Lower leg skin (tissue), 4 donors: ENCODE measurements at regions not wholly inside any gene's neighbourhood (a gene's known extent, or its start where the extent isn't known, plus 50 kb on each side); places are given as distances from the start of the nearest gene placed in this dataset.
A peak's percentile ranks its signal among the peaks of the same experiment; 100 is the strongest.

ENCODE experiments used
- DNase-seq, 2 donors: peaks; one replicate each; pipeline ENCODE4 v3.0.0-alpha.2; 2019; ENCODE audit warnings: low spot score in 2 of 2
- H3K4me3 ChIP-seq: fragments of 200-600 bp; sonication (generic); 2 replicates; pipeline ENCODE4 v1.5.1; 2017; ENCODE audit warnings: mild to moderate bottlenecking, low read depth; ENCODE audit not compliant: poor library complexity, severe bottlenecking
- POLR2A ChIP-seq, 2 donors: fragments of 450-650 bp; IDR thresholded peaks; one replicate each; pipeline ENCODE4 v1.6.1; 2016 to 2017; ENCODE audit warnings: antibody characterized with exemption in 2 of 2, mild to moderate bottlenecking in 1 of 2, moderate library complexity in 1 of 2
- WGBS, 2 donors: methylation state at CpG; one replicate each; pipeline ENCODE4 v1.1.5; 2018; 5-methylcytosine and 5-hydroxymethylcytosine counted together
- intact Hi-C: fragments of 100-400 bp; cut with DNase I; formaldehyde crosslinking; loops from one replicate; pipeline ENCODE4 v1.15.0; 2023; ENCODE audit warnings: low total_unique reads
- TF ChIP-seq, protein P1 (sequence below), 3 donors: fragments of 450-650 bp; IDR thresholded peaks; one replicate each; pipeline ENCODE4 v1.5.1; 2016; ENCODE audit warnings: antibody characterized with exemption in 3 of 3, mild to moderate bottlenecking in 3 of 3, moderate library complexity in 2 of 3

DNA sequence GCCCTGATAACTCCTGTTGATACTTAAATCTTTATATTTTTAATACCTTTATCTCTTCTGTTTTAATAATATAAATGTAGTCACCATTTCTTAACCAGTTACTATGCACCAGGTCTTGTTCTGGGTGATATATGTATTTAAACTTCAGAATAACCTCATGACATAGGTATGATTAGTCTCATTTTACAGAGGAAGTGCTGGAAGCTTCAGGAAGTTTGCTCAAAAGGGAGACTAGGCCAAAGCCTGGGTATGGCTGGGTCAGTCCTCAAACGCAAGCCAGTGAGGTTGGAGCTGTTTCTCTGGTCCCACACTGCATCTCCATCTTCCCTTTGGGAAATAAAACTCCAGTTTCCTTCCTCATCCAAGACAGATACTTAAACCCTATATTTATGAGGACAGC lies 204.7 kb upstream of the TANK start:
- 60 to 66% methylated on average over 1 of the region's 1 CpG for WGBS, 2 donors
- no peak for TF ChIP-seq POLR2A (IDR thresholded peaks at IDR 0.05)
- intact Hi-C loops: no loop called here
- no peak overlapping the region for H3K4me3 ChIP-seq
- DNase-seq: no peak

DNA sequence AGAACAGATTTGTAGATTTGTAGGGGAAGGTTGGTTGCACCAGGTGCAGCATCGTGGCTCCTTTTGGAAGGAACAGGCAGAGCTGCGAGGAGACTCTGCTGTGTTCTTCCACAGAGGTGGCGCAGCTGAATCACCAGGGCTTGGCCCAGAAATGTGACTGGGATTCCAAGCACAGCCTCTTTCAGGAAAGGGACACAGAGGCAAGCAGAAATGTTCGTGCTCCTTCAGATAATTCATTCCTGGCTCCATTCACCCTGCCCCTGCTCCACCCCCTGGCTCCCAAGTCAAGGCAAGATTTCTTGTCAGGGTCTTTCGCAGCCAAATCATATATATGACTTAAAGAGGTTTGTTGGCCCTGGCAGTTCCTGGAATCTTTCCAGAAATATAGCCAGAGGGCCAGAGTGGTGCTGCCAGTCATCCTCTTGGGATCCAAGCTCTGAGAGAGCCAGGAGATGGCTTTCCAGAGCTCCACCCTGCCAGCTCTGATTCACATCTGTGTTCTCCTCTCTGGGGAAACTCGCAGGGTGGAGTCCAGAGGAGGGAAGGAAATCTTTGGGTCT lies 203.9 kb upstream of the TANK start:
- TF ChIP-seq, protein P1, sequence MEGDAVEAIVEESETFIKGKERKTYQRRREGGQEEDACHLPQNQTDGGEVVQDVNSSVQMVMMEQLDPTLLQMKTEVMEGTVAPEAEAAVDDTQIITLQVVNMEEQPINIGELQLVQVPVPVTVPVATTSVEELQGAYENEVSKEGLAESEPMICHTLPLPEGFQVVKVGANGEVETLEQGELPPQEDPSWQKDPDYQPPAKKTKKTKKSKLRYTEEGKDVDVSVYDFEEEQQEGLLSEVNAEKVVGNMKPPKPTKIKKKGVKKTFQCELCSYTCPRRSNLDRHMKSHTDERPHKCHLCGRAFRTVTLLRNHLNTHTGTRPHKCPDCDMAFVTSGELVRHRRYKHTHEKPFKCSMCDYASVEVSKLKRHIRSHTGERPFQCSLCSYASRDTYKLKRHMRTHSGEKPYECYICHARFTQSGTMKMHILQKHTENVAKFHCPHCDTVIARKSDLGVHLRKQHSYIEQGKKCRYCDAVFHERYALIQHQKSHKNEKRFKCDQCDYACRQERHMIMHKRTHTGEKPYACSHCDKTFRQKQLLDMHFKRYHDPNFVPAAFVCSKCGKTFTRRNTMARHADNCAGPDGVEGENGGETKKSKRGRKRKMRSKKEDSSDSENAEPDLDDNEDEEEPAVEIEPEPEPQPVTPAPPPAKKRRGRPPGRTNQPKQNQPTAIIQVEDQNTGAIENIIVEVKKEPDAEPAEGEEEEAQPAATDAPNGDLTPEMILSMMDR (IDR thresholded peaks at IDR 0.05): no peak
- intact Hi-C loops: no loop called here
- peak; percentile 81 to 90 for DNase-seq
- 23 to 32% methylated on average over 6 of the region's 6 CpGs for WGBS, 2 donors
- no peak overlapping the region for H3K4me3 ChIP-seq

DNA sequence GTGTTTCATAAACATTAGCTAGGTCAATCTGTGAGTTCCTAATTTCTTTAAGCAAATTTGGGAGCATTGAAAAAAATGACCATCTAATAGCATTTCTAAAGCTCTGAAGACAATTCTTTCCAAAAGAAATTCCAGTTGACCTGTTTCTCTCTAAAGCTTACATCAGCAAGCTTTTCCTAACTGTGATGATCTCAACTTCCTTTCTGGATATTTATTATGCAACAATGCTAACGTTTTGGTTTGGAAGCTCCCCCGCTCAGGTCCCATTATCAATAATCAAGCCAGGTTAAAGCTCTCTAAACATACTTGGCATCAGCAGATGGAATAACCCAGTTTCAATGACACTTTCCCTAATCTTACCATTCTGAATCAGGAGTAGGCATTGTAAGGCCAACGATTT lies 196.3 kb upstream of the TANK start:
- no peak for DNase-seq
- TF ChIP-seq, protein P1 (IDR thresholded peaks at IDR 0.05): no peak
- TF ChIP-seq POLR2A (IDR thresholded peaks at IDR 0.05): no peak
- 60 to 61% methylated on average over 3 of the region's 3 CpGs for WGBS, 2 donors
- intact Hi-C loops: loop anchor here (10.0 kb wide), 1 partner anchor 639 kb away; no protein-coding TSS in a partner anchor
- H3K4me3 ChIP-seq: no peak overlapping the region

DNA sequence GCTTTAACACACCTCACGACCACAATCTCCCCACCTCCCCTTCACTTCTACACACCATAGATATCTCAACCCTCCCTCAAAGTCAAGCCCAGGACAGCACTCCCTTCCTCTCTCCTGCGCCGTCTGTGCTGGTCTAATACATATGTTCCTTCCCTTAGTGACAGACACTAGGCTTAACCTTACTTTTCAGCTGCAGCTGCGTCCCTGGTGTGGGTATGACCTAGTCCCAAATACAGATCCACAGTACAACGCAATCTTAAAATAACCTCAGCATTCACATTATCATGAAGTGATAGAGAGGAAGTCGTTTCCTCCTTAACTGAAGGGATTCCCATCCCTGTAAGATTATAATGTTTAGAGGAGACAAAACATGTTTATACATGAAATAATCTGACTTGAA lies 192.7 kb upstream of the TANK start:
- intact Hi-C loops: loop anchor here (10.0 kb wide), 1 partner anchor 643 kb away; no protein-coding TSS in a partner anchor
- TF ChIP-seq, protein P1 (IDR thresholded peaks at IDR 0.05): no peak
- no peak for TF ChIP-seq POLR2A (IDR thresholded peaks at IDR 0.05)
- DNase-seq: no peak
- H3K4me3 ChIP-seq: no peak overlapping the region
- 49 to 52% methylated on average over 6 of the region's 6 CpGs for WGBS, 2 donors

DNA sequence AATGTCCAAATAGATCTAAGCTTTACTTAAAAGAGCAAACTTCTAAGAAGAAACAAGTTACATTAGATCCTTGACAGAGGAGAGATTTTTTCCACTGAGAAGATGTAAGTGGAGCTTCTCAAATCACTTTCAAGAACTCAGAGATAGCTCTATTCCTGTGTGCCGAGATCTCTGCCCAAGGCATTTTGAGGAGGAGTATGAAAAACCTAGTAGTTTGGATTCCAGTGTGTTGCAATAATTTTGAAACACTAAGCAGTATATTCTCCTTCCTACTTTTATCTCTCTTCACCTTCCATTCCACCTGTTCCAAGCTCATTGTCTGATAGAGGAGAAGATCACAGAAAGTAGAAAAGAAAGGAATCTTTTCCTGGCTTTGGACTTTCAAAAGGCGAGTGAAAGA lies 192.0 kb upstream of the TANK start:
- H3K4me3 ChIP-seq: no peak overlapping the region
- 45 to 46% methylated on average over 2 of the region's 2 CpGs for WGBS, 2 donors
- intact Hi-C loops: loop anchor here (10.0 kb wide), 1 partner anchor 643 kb away; no protein-coding TSS in a partner anchor

DNA sequence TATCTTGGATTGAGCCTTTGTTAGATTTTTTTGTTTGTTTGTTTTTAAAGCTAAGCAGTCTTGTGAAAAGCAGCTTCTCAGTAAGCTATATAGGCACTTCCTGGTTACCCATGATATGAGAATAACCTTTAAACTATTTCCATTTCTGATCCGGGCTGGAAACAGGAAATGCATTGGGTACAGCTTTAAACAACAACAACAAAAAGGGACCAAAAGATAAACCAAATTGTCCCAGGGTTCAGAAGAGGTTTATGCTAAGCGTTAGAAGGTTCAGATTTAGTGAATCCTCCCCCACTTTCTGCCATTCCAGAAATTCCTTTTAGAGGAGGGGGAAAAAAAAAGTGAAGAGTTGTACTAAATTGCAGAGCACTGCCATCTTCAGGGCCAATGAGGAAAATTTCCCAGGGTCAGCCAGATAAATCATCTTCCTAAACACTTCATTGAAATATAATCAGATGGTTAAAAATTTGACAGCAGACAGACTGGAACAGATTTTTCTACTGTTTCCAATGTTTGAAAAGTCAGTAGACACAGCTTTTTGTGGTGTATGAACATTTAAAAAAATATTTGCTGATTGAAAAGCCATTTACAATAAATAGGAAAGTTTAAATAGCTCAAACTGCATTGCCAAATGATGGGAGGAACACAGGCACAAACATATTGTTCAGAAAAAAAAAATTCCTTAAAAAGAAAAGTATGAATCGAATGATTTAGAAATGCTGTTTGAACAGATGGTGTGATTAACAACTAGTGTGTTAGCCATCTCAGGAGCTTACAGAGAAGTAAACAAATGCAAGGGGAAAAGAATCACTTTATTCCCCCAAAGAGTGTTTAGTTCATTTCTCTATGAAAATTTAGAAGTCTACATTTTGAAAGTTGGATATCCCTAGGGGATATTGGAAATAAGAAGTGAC lies 189.9 kb upstream of the TANK start:
- H3K4me3 ChIP-seq: no peak overlapping the region
- intact Hi-C loops: no loop called here
- peak in 1 of 2 donors; percentile 67 for DNase-seq
- no peak for TF ChIP-seq POLR2A (IDR thresholded peaks at IDR 0.05)
- TF ChIP-seq, protein P1 (IDR thresholded peaks at IDR 0.05): peak in 1 of 3 donors; percentile 57
- 4 to 9% methylated on average over 3 of the region's 3 CpGs for WGBS, 2 donors

More for the DNA sequence above, 192.0 kb upstream of the TANK start:
- no peak for DNase-seq
- TF ChIP-seq, protein P1 (IDR thresholded peaks at IDR 0.05): no peak
- no peak for TF ChIP-seq POLR2A (IDR thresholded peaks at IDR 0.05)
